K562 (cell line): ENCODE measurements at regions not wholly inside any gene's neighbourhood (a gene's known extent, or its start where the extent isn't known, plus 50 kb on each side); places are given as distances from the start of the nearest gene placed in this dataset.

ENCODE experiments used
- MYC ChIP-seq, 2 experiments: fragments of 250-450 bp in 1 of 2; sonication (Bioruptor Pico) in 1 of 2; IDR thresholded peaks; 2 replicates each; pipeline versions ENCODE4 v1.5.1 to v1.6.1; 2012 to 2021; ENCODE audit warnings: low read depth in 2 of 2, borderline replicate concordance in 1 of 2, improper control_type of control experiment in 1 of 2, low read length in 1 of 2, mild to moderate bottlenecking in 1 of 2, moderate library complexity in 1 of 2
- PTRF ChIP-seq: fragments of 450-650 bp; IDR thresholded peaks from 2 replicates; pipeline ENCODE4 v1.6.1; 2016; ENCODE audit warnings: mild to moderate bottlenecking, missing genetic modification characterization, missing compliant biosample characterization
- U2AF1 ChIP-seq: fragments of 200-400 bp; formaldehyde crosslinking; optimal IDR thresholded peaks from 2 replicates; pipeline ENCODE3; 2017; ENCODE audit warnings: mild to moderate bottlenecking, low read depth, low read length, moderate library complexity
- TF ChIP-seq, protein P1 (sequence below): sonication (generic); formaldehyde crosslinking; IDR thresholded peaks from 2 replicates; pipeline ENCODE4 v1.8.1; 2023; ENCODE audit warnings: mild to moderate bottlenecking, missing genetic modification reagents, moderate library complexity

DNA sequence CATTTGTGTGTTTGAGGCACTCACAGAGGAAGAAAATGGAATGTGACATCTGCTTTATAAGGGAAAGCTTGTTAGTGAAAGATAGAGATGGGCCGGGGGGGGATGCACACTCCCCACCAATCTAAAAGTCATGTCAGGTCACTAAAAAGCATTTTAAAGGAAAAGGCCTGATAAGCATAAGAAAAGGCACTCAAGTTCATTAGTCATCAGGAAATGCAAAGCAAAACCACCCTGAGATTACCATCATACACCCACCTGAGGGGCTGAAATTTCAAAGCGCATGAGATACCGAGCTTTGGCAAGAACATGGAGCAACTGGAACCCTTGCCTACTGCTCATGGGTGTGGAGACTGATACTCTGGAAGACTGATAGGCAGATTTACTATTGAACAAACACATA, 77.9 kb upstream of the ANO1 start:
- TF ChIP-seq PTRF (tag) (no peak), MYC (IDR thresholded peaks at IDR 0.05; ENCODE audit: low read depth, low read length) (no peak), MYC (CRISPR knock-in tag; IDR thresholded peaks at IDR 0.05; ENCODE audit: borderline replicate concordance, low read depth) (no peak), U2AF1 (no peak)
- TF ChIP-seq, protein P1, sequence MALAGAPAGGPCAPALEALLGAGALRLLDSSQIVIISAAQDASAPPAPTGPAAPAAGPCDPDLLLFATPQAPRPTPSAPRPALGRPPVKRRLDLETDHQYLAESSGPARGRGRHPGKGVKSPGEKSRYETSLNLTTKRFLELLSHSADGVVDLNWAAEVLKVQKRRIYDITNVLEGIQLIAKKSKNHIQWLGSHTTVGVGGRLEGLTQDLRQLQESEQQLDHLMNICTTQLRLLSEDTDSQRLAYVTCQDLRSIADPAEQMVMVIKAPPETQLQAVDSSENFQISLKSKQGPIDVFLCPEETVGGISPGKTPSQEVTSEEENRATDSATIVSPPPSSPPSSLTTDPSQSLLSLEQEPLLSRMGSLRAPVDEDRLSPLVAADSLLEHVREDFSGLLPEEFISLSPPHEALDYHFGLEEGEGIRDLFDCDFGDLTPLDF (CRISPR knock-in tag) = no peak
